Mucosa of rectum (tissue), 2 donors: ENCODE measurements at regions not wholly inside any gene's neighbourhood (a gene's known extent, or its start where the extent isn't known, plus 50 kb on each side); places are given as distances from the start of the nearest gene placed in this dataset.

Experiments used
- H3K27ac ChIP-seq, 2 donors: one replicate each; pipeline ENCODE4 v1.7.0; 2013; ENCODE audit warnings: inconsistent platforms in 2 of 2, low read depth in 2 of 2, low read length in 2 of 2
- H3K27me3 ChIP-seq, 2 donors: one replicate each; pipeline ENCODE4 v1.7.0; 2013; ENCODE audit warnings: low read length in 2 of 2; ENCODE audit not compliant: control insufficient read depth in 2 of 2, insufficient read depth in 2 of 2
- H3K36me3 ChIP-seq, 2 donors: one replicate each; pipeline ENCODE4 v1.7.0; 2013; ENCODE audit warnings: low read length in 2 of 2; ENCODE audit not compliant: control insufficient read depth in 2 of 2, insufficient read depth in 2 of 2
- H3K4me1 ChIP-seq, 2 donors: one replicate each; pipeline ENCODE4 v1.7.0; 2013; ENCODE audit warnings: low read length in 2 of 2, mild to moderate bottlenecking in 1 of 2; ENCODE audit not compliant: control insufficient read depth in 2 of 2, insufficient read depth in 2 of 2
- H3K4me3 ChIP-seq, 2 donors: one replicate each; pipeline ENCODE4 v1.7.0; 2013; ENCODE audit warnings: low read length in 2 of 2
- H3K9ac ChIP-seq, 2 donors: one replicate each; pipeline ENCODE4 v1.7.0; 2013; ENCODE audit warnings: low read length in 2 of 2, low read depth in 1 of 2, mild to moderate bottlenecking in 1 of 2
- H3K9me3 ChIP-seq, 2 donors: one replicate each; pipeline ENCODE4 v1.7.0; 2013; ENCODE audit warnings: low read length in 2 of 2; ENCODE audit not compliant: control insufficient read depth in 2 of 2
- donor health status: healthy.
- donor health status: Normal muscosa, but diverticular disease.

DNA sequence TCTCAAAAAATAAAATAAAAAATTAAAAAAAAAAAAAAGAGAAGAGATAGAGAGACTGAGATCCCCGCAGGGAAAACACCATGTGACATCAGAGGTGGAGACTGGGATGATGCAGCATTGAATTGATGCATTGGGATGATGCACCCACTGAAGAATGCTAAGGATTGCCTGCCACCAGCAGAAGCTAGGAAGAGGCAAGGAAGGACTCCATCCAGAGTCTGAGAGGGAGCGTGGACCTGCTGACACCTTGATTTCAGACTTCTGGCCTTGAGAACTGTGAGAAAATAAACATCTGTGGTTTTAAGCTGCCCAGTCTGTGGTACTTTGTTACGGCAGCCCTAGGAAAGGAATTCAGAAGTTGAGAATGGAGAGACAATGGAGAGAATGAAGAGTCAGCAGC is 89.8 kb upstream of the PRPS1L1 start:
- H3K4me1 ChIP-seq, result no peaks in the 10 kb centered on the region
- no peak overlapping the region for H3K9ac ChIP-seq
- H3K36me3 ChIP-seq, result no peaks in the 10 kb centered on the region
- H3K27me3 ChIP-seq, result no peaks in the 10 kb centered on the region
- H3K27ac ChIP-seq, result no peak overlapping the region
- no peaks in the 10 kb centered on the region for H3K9me3 ChIP-seq
- no peak overlapping the region for H3K4me3 ChIP-seq

DNA sequence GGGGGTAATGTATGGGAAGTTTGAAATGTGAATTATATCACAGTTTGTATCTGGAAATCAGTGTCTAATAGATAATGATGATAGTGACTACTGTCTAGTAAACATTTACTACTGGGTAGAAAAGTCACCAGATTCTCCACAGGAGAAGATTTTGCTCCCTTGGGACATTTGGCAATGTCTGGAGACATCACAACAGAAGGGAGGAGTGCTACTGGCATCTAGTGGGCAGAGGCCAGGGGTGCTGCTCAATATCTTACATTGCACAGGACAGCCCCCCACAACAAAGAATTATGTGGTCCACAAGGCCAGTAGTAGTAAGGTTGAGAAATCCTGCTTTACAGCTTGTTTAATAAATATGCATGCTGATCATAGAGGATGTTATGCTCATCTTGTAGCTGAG is 92.3 kb upstream of the PRPS1L1 start:
- Histone ChIP-seq H3K9ac (no peak overlapping the region), H3K27ac (no peak overlapping the region), H3K27me3 (no peaks in the 10 kb centered on the region), H3K4me3 (no peak overlapping the region), H3K4me1 (no peaks in the 10 kb centered on the region), H3K36me3 (no peaks in the 10 kb centered on the region), H3K9me3 (no peaks in the 10 kb centered on the region)

DNA sequence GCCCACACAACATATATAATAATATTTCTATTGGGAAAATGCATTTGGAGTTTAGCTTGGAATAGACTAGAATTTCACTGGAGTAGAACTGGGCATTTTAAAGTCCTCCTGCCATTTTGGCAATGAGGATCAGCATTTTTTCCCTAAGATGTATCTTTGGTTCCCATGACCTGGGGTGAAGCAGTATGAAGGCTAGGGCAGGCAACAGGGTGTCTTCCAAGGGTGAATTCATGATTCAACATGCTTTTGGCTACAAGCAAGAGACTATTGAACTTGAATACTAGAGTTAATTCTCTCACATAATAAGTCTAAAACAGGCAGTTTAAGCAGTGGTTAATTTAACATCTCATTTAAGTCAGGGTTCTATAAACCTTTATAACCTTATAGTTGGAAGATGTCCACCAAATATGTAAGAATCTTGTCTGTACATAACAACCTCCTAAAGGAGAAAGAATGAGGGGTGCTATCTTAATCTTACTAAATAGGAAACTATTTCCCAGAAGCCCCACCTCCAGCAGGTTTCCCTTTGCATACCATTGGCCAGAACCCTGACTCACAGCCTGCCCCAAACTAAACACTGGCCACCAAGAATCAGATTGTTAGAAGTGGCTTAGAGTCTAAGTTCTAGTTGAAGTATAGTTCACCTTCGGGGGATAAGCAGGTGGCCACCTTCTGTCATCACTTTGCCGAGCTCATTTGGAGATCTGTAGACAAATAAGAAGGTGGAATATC is 96.0 kb upstream of the PRPS1L1 start:
- Histone ChIP-seq H3K9ac (no peak overlapping the region), H3K9me3 (no peaks in the 10 kb centered on the region), H3K4me3 (no peak overlapping the region), H3K36me3 (no peaks in the 10 kb centered on the region), H3K27me3 (no peaks in the 10 kb centered on the region), H3K27ac (no peak overlapping the region), H3K4me1 (no peaks in the 10 kb centered on the region)

DNA sequence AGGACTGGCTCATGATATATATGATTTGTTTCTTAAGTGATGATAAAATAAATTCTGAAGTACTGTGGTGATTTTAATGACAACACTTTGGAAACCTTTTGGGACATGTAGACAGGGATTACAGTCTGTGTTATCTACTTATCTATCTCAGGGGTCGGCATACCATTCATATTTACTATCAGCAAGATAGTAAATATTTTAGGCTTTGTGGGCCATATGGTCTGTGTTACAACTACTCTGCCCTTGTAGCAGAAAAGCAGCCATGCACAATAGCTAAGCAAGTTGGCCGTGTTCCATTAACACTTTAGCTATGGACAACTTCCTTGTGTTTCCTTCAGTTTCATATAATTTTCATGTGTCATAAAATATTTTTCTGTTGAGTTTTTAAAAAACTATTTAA is 97.8 kb upstream of the PRPS1L1 start:
- H3K9ac ChIP-seq, result no peak overlapping the region
- no peaks in the 10 kb centered on the region for H3K4me1 ChIP-seq
- no peaks in the 10 kb centered on the region for H3K27me3 ChIP-seq
- H3K4me3 ChIP-seq, result no peak overlapping the region
- H3K27ac ChIP-seq, result no peak overlapping the region
- no peaks in the 10 kb centered on the region for H3K36me3 ChIP-seq
- H3K9me3 ChIP-seq, result no peaks in the 10 kb centered on the region

DNA sequence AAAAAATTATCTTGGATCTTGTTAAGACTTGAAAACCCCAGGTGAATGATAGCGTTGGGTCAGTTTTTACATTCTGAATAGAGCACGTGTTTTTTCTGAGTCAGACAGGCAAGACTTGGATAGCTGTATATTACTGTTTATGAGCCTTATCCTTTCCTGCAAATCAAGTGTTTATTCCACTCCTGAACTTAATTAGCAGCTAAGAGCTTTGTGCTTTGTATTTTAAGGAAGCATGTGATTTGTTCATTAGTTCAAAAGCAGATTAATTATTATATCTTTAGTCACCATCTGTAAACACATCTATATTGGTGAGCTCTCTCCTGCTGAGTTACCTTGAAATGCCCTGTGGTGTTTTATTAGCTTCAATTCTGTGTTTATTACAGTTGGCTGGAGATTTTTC is 98.6 kb upstream of the PRPS1L1 start:
- Histone ChIP-seq H3K9ac (no peak overlapping the region), H3K9me3 (no peaks in the 10 kb centered on the region), H3K27ac (no peak overlapping the region), H3K36me3 (no peaks in the 10 kb centered on the region), H3K4me3 (no peak overlapping the region), H3K27me3 (no peaks in the 10 kb centered on the region), H3K4me1 (no peaks in the 10 kb centered on the region)

DNA sequence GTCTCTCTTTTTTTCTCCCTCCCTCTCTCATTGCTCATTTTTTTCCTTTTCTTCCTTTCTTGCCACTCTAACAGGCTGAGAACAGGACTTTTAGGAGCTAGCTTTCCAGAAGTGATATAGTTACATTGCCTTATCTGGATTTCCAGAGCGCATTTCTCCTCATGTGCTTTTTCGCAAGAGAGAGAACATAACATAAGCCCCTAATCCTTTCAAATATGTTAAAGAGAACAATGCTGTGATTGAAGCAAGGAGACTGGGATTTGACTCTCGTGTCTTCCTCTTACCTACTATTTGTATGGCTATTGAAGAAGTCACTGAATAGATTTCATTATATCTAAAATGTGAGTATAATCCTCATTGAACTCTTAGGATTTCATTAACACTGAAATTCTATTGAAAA is 101.2 kb upstream of the PRPS1L1 start:
- no peaks in the 10 kb centered on the region for H3K36me3 ChIP-seq
- no peaks in the 10 kb centered on the region for H3K9me3 ChIP-seq

DNA sequence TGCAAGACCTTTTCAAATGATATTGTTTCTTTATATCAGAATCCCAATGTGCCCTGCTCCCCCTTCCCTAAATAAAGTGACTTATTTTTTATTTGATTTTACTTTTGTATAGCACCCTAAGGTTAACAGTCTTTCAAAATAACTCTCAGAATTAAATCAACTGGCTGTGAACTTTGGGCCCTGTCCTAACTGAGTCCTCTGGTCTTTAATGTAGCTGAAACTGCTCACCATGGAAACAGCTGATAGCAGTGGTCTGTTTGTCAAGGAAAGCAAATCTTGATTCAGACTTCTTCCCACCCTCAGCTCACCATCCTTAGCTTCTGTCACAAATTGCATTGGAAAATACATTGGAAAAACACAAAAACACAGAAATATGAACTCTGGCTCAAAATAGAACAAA is 105.2 kb upstream of the PRPS1L1 start:
- no peaks in the 10 kb centered on the region for H3K27me3 ChIP-seq

More for the DNA sequence above, 101.2 kb upstream of the PRPS1L1 start:
- H3K27me3 ChIP-seq, result no peaks in the 10 kb centered on the region
- no peaks in the 10 kb centered on the region for H3K4me1 ChIP-seq
- H3K27ac ChIP-seq, result no peak overlapping the region
- H3K9ac ChIP-seq, result no peak overlapping the region
- no peak overlapping the region for H3K4me3 ChIP-seq

DNA sequence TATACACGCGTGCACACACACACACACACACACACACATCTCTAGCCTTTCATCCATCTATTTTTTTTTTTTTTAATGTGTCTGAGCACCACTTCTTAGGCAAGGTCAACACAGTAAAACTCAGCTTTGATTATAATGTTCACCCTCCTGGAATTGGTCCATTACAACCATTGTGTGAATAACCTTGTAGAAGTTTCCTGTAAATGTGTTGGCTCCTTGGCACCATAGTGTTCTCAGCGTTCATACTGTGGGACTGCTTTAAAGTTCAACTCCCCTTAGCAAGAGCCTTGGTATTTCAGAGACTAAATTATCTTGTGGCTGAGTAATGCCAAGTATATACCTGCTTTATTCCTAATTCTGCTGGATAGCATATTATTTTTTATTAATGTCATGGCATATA is 106.3 kb upstream of the PRPS1L1 start:
- H3K9ac ChIP-seq, result no peak overlapping the region

More for the DNA sequence above, 105.2 kb upstream of the PRPS1L1 start:
- no peak overlapping the region for H3K4me3 ChIP-seq
- no peak overlapping the region for H3K9ac ChIP-seq
- no peaks in the 10 kb centered on the region for H3K36me3 ChIP-seq
- H3K9me3 ChIP-seq, result no peaks in the 10 kb centered on the region
- no peak overlapping the region for H3K27ac ChIP-seq
- no peaks in the 10 kb centered on the region for H3K4me1 ChIP-seq

DNA sequence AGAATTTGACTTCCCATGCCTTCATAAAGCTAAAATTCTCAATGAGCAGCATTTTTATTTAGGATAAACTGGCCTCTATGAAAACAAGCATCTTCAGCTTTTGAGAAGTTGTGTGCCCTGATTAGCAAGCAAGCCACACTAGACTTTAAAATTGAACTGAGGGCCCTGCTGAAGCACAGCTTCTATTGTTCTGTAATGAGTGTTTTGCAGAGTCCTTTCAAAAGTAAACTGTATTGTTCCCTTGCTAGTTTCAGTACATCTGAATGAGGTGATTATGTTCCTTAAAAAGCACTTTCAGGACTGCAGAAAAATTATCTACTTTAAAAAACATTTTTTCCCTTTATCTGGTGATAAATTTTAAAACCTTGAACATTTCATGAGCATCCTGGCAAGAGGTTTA is 113.3 kb upstream of the PRPS1L1 start:
- no peak overlapping the region for H3K9ac ChIP-seq
- H3K4me1 ChIP-seq, result no peaks in the 10 kb centered on the region
- H3K27me3 ChIP-seq, result no peaks in the 10 kb centered on the region
- H3K36me3 ChIP-seq, result no peaks in the 10 kb centered on the region
- no peak overlapping the region for H3K27ac ChIP-seq
- H3K9me3 ChIP-seq, result no peaks in the 10 kb centered on the region
- no peak overlapping the region for H3K4me3 ChIP-seq

More for the DNA sequence above, 106.3 kb upstream of the PRPS1L1 start:
- H3K27me3 ChIP-seq, result no peaks in the 10 kb centered on the region
- no peaks in the 10 kb centered on the region for H3K36me3 ChIP-seq
- no peaks in the 10 kb centered on the region for H3K4me1 ChIP-seq
- no peaks in the 10 kb centered on the region for H3K9me3 ChIP-seq
- H3K4me3 ChIP-seq, result no peak overlapping the region
- H3K27ac ChIP-seq, result no peak overlapping the region

DNA sequence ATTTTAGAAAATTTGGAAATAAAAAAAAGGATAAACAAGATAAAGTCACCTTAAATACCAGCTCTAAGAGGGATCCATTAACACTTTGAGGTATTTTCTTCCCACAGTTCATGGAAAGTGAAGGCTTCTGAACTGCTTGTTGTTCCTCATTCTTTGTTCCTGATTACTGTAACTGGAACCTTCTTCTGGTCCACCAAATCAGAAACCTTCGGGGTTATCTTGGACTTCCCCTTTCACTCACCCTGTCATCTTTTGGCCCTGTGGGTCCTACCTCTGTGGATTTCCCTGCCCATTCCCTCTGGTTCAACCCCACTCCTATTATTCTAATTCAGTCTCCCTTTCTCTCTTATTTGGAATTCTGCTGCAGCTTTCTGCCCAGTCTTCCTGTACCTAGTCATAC is 116.5 kb upstream of the PRPS1L1 start:
- Histone ChIP-seq H3K4me3 (no peak overlapping the region), H3K36me3 (no peaks in the 10 kb centered on the region), H3K9me3 (no peaks in the 10 kb centered on the region), H3K27me3 (no peaks in the 10 kb centered on the region), H3K4me1 (no peaks in the 10 kb centered on the region), H3K27ac (no peak overlapping the region), H3K9ac (no peak overlapping the region)

DNA sequence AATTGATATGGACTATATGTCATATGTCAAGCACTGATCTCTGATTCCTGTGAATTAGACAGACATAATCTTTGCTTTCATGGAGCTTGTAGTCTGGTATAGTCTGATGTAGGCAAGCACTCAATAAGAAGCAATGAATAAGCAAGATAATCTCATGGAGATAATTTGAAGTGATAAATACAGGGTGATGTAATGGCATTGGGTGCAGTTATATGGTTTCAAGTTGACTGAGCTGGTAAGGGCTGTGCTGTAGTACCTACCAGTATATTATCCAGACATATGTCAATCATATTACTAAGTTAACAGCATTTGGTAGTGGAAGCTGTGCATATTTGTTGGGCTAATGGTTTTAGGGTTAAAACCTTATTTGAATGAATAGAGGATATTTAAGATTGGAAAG is 117.5 kb upstream of the PRPS1L1 start:
- no peak overlapping the region for H3K27ac ChIP-seq
- H3K9ac ChIP-seq, result no peak overlapping the region
- no peaks in the 10 kb centered on the region for H3K4me1 ChIP-seq
- no peak overlapping the region for H3K4me3 ChIP-seq
- H3K9me3 ChIP-seq, result no peaks in the 10 kb centered on the region
- H3K27me3 ChIP-seq, result no peaks in the 10 kb centered on the region
- no peaks in the 10 kb centered on the region for H3K36me3 ChIP-seq
